Hypothalamus (tissue), 51 donors: ENCODE measurements at regions not wholly inside any gene's neighbourhood (a gene's known extent, or its start where the extent isn't known, plus 50 kb on each side); places are given as distances from the start of the nearest gene placed in this dataset.
"Not testable (repeated sequence)": the region's sequence is repeated elsewhere in the genome, so short reads cannot be mapped to it uniquely, and the experiment has no call there.

ENCODE experiments used
- DNase-seq, 51 donors: peaks; one replicate each; lab custom pipeline; 2025; lab: John Stamatoyannopoulos, UW

- no peak for DNase-seq
These were observed 158.2 kb downstream of the SPTSSA start for GRCh38 chr14:34303811-34304210.

GRCh38 chr14:34302654-34303053, 159.4 kb downstream of the SPTSSA start:
- peak in 6 of 51 donors; percentile 3 to 32 (median 7) for DNase-seq

GRCh38 chr14:34300882-34301734, 160.9 kb downstream of the SPTSSA start:
- DNase-seq: peak in 8 of 51 donors; percentile 1 to 75 (median 8)

DNA sequence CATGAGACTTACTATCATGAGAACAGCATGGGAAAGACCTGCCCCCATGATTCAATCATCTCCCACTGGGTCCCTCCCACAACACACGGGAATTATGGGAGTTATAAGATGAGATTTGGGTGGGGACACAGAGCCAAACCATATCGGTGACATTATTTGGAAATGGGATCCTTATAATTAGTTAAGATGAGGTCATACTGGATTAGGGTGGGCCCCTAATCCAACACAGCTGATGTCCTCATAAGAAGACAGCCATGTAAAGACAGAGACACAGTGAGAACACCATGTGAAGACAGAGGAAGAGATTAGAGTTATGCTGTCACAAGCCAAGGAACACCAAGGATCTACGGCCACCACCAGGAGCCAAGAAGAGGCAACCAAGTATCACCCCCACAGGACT, 161.7 kb downstream of the SPTSSA start:
- no peak for DNase-seq

DNA sequence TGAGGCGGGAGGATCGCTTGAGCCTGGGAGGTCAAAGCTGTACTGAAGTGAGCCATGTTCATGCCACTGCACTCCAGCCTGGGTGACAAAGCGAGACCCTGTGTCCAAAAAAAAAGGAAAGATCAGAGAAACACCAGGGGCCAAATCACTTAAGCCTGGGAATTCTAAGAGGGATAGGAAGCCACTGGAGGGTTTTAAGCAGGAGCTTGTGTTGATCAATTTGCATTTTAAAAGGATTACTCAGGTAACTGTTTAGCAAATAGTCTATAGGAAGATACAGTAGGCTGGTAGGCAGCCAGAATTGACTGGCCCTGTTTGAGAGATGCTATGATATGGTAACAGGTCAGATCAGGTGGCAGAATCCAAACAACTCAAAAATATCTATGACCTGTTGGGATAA, 162.7 kb downstream of the SPTSSA start:
- no peak for DNase-seq

DNA sequence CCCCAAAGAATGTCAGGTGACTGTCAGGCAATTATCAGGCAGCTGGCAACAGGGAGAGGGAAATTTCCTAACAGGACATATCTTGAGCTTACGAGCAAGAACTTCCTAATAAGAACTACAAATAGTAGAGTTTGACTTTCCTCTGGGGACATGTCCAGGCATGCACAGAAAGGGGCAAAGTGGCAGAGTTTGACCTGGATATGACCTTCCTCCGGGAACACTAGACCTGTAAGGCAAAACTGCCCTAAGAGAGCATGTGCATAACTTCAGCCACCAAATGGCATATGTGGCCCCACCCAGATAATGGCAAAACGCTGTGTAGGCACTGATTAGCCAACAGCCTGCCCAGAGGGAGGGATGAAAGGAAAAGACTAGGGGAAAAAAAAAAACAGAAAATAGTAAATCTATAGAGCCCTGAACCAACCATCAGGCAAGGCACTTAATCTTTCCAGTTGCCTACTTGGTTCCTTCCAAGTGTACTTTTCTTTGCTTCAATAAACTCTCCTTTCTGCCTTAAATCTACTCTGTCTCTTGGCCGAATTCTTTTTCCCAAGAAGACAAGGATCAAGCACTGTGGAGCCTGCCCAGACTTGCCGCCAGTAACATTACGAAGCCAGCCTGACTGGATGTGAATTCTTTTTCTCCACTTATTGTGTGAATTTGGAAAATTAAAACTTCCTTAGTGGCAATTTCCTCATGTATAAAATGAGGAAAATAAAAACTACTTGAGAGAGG, 164.1 kb downstream of the SPTSSA start:
- no peak for DNase-seq

DNA sequence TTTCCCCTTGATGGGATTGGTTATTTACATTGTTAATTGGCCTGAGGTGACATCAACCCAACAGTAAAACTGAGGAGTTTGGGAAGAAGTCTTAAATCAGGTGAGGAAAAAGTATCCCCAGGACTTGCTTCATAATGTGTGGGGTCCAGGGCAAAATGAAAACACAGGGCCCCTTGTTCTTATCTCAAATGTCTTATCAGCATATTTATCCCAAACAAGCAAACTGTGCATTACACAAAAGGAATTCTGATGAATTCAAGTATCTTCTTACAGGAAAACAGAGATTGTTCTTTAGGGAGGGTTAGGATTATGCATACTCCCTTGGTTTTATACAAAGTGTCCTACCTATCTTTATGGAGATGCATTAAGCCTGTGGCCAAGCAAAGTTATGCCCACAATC, 178.4 kb downstream of the SPTSSA start:
- no peak for DNase-seq

DNA sequence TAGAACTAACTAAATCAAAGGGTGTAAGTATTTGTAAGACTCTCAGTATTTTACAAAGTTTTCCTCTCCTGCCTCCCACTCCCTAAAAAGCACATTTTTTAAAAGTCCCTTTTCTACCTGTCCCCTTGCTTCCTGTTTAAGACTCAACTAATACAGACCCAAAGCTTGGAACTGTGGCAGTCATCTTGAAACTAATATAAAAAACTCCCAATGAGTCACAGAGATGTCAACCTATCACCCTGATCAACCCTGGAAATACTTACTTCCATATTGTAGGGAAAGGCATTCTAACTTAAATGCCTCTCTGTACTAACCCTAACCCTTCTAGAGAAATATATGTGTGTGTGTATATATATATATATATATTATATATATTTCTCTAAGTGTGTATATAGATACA, 184.8 kb downstream of the SPTSSA start:
- no peak for DNase-seq

DNA sequence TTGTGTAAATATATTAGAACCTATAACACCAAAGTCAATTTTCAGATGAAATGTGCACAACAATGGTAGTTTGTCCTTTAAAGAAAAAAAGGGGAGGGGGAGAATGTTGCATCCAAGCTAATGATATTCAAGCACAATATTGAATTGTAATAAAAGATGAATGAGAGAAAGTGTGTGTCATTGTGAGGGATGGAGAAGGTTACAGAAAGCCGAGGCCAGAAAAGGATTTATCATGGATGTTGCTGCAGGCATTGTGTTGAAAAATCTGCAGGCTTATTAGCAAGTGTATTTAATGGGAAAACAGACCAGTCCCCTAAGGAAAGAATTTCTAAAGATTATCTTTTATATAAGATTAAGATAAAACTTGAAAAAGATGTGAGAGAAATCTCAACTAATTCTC, 186.5 kb downstream of the SPTSSA start:
- no peak for DNase-seq

GRCh38 chr14:34275078-34275477, 187.0 kb downstream of the SPTSSA start:
- DNase-seq: no peak

DNA sequence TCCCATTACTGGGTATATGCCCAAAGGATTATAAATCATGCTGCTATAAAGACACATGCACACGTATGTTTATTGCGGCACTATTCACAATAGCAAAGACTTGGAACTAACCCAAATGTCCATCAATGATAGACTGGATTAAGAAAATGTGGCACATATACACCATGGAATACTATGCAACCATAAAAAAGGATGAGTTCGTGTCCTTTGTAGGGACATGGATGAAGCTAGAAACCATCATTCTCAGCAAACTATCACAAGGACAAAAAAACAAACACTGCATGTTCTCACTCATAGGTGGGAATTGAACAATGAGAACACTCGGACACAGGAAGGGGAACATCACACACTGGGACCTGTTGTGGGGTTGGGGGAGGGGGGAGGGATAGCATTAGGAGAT, 188.3 kb downstream of the SPTSSA start:
- DNase-seq: not testable (repeated sequence)

- peak in 1 of 51 donors; percentile 4 for DNase-seq
These were observed 191.7 kb downstream of the SPTSSA start for GRCh38 chr14:34270361-34270760.

DNA sequence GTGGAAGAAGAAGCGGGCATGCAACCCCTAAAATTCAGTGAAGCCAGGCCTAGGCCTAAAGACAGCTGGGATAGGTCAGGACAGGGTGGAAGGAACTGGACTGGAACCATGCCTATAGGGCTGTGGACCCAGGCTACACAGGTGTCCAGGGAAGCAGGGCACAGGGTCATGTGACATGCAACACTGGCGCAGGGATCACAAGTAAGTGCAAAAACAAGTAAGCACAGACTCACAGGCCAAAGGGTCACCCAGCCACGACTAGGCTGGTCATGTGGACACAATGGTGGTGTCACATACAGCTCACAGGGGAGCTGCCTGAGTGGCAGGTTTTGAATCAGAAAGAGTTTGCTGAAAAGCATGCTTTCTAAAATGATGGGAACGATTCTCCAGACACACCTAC, 195.7 kb downstream of the SPTSSA start:
- DNase-seq: no peak

- peak in 2 of 51 donors; percentile 6 to 48 for DNase-seq
These were observed 199.7 kb downstream of the SPTSSA start for GRCh38 chr14:34262127-34262910.

GRCh38 chr14:34259996-34260395, 202.0 kb downstream of the SPTSSA start:
- no peak for DNase-seq

DNA sequence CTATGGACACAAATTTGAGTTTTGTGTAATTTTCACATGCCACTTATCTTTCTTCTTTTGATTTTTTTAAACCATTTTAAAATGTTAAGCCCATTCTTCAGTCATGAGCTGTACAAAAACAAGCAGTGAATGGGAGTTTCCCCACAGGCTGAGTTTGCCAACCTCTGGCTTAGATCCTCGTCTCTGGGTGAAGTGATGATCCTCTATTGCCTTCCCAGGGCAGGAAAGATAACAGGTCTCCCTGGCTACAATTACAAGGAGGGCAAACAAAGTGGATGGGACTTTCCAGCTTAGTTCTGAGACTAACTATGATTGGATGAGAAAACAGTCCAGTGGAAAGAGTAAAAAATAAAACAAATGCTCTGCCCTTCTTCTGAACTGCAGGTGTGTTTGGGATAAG, 203.7 kb downstream of the SPTSSA start:
- DNase-seq: no peak

DNA sequence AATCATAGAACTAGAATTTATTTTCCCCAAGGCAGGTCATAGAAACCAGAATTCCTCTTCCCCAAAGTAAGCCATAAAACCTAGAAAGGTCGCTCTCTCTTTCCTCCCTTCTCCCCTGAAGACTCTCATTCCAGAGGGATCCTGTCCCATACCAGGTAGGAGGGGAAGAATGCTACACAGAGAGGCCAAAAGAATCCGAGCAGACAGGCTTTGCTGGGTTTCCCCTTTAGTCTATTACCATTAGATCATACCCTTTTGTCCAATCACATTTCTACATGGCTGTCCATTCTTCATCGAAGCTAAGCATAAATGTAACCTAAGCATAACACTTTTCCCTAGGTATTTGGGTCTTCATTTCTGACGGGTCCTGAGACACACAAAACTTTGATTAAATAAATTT, 204.5 kb downstream of the SPTSSA start:
- no peak for DNase-seq

DNA sequence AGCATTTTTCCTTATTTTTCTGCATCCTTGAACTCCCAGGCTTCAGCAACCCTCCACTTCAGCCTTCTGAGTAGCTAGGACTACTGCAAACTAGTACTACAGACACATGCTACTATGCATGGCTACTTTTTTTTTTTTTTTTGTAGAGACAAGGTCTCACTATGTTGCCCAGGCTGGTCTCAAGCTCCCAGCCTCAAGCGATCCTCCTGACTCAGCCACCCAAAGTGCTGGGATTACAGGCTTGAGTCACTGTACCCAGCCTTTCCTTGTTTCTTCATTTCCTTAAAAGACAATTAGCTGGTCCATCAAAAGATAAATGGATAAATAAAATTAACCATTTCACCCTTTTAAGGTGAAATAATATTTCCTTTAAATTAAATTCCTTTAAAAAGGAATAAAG, 205.8 kb downstream of the SPTSSA start:
- no peak for DNase-seq

- DNase-seq: no peak
These were observed 207.5 kb downstream of the SPTSSA start for GRCh38 chr14:34254571-34254970.

DNA sequence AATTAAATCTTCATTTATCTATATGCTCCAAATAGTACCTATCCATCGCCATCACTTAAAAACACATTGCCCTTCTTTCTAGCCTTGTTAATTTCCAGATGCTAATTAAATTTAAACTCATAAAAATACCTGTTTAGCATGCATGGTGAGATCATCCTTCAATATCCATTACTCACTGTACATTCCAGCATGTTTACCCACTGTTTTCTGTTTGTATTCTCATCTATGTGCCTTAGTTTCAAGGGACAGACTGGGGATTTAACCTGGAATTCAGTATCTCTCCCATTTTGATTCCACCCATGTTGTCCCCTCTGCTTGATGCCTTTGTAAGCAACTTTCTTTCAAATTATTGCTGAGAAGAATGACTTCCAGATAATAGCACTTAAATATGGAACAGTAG, 208.0 kb downstream of the SPTSSA start:
- no peak for DNase-seq

DNA sequence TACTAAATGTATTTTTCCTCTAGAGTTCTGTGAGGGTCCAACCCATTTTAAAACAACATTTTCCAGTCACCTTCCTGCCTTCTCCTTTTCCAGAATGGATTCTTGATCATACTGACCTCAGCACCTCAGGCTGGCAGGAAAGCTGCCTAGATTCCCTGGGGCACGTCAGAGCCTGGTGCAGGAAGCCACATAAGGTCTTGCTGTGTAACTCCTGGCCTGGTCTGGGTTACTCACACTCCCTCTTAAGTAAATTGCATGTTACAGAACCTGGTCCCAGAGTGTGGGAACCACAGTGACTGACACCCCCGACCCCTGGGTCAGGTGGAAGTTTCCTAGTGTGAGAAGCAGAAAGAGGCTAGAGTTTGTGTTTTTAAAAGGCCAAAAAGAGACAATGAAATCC, 209.8 kb downstream of the SPTSSA start:
- DNase-seq: no peak
